Liver (tissue), 3 donors: ENCODE measurements at regions not wholly inside any gene's neighbourhood (a gene's known extent, or its start where the extent isn't known, plus 50 kb on each side); places are given as distances from the start of the nearest gene placed in this dataset.

Experiments
- CTCF ChIP-seq: fragments of 150-350 bp; IDR thresholded peaks from 2 replicates; pipeline ENCODE4 v1.5.1; 2017; ENCODE audit warnings: improper control_type of control experiment, low read depth, low read length; ENCODE audit not compliant: missing input control
- HNF4A ChIP-seq, 2 donors: conservative IDR thresholded peaks; 2 replicates each; pipeline ENCODE4 v1.6.1; 2016; ENCODE audit warnings: antibody characterized with exemption in 2 of 2, mild to moderate bottlenecking in 2 of 2
- REST ChIP-seq: IDR thresholded peaks from 2 replicates; pipeline ENCODE4 v1.6.1; 2016; ENCODE audit warnings: antibody characterized with exemption, mild to moderate bottlenecking
- donor health status: healthy.
- donor health status: healthy.

GRCh38 chr11:134524896-134525845 lies 113.1 kb upstream of the B3GAT1 start:
- TF ChIP-seq REST = no peak
- no peak for TF ChIP-seq CTCF
- no peak for TF ChIP-seq HNF4A (conservative IDR thresholded peaks at IDR 0.05)
